H9 (cell line): ENCODE measurements at regions not wholly inside any gene's neighbourhood (a gene's known extent, or its start where the extent isn't known, plus 50 kb on each side); places are given as distances from the start of the nearest gene placed in this dataset.

ENCODE experiments used
- DNase-seq: peaks from one replicate; pipeline ENCODE4 v3.0.0-alpha.2; 2017
- H2AFZ ChIP-seq: one replicate; pipeline ENCODE4 v1.6.1; 2013; ENCODE audit warnings: mild to moderate bottlenecking, low read length, control low read depth, moderate library complexity
- H2AK5ac ChIP-seq: 2 replicates; pipeline ENCODE4 v1.6.1; 2013; ENCODE audit warnings: low read length, control low read depth, mixed read lengths; ENCODE audit not compliant: insufficient read length
- H2BK120ac ChIP-seq: one replicate; pipeline ENCODE4 v1.6.1; 2013; ENCODE audit warnings: low read depth, mild to moderate bottlenecking, low read length, control low read depth, inconsistent platforms; ENCODE audit not compliant: poor library complexity, severe bottlenecking
- H2BK12ac ChIP-seq: 2 replicates; pipeline ENCODE4 v1.6.1; 2013; ENCODE audit warnings: low read length, control low read depth, mixed read lengths, low read depth; ENCODE audit not compliant: insufficient read length
- H2BK15ac ChIP-seq: 2 replicates; pipeline ENCODE4 v1.6.1; 2013; ENCODE audit warnings: low read depth, low read length, control low read depth
- H2BK20ac ChIP-seq: one replicate; pipeline ENCODE4 v1.6.1; 2013; ENCODE audit warnings: low read depth, mild to moderate bottlenecking, low read length, control low read depth, inconsistent platforms; ENCODE audit not compliant: poor library complexity, severe bottlenecking
- H2BK5ac ChIP-seq: 2 replicates; pipeline ENCODE4 v1.6.1; 2013; ENCODE audit warnings: low read length, control low read depth, mixed read lengths; ENCODE audit not compliant: insufficient read length
- H3K14ac ChIP-seq: 2 replicates; pipeline ENCODE4 v1.6.1; 2013; ENCODE audit warnings: low read length, control low read depth; ENCODE audit not compliant: insufficient read depth
- H3K18ac ChIP-seq: 2 replicates; pipeline ENCODE4 v1.6.1; 2013; ENCODE audit warnings: low read depth, mild to moderate bottlenecking, mixed read lengths, low read length, control low read depth; ENCODE audit not compliant: insufficient read length
- H3K23ac ChIP-seq: 2 replicates; pipeline ENCODE4 v1.6.1; 2013; ENCODE audit warnings: low read length, control low read depth, mixed read lengths, low read depth; ENCODE audit not compliant: insufficient read length
- H3K23me2 ChIP-seq: 2 replicates; pipeline ENCODE4 v1.6.1; 2013; ENCODE audit warnings: low read depth, mild to moderate bottlenecking, mixed read lengths, low read length, control low read depth; ENCODE audit not compliant: insufficient read length, poor library complexity, severe bottlenecking
- H3K27ac ChIP-seq: 2 replicates; pipeline ENCODE4 v1.5.1; 2013; ENCODE audit warnings: low read length, control low read depth, mixed read lengths, low read depth; ENCODE audit not compliant: insufficient read length
- H3K27me3 ChIP-seq: 2 replicates; pipeline ENCODE4 v1.6.1; 2013; ENCODE audit warnings: low read length, control low read depth, inconsistent platforms; ENCODE audit not compliant: insufficient read depth
- H3K4ac ChIP-seq: 2 replicates; pipeline ENCODE4 v1.6.1; 2013; ENCODE audit warnings: low read depth, mild to moderate bottlenecking, control low read depth, inconsistent platforms, low read length, moderate library complexity
- H3K4me1 ChIP-seq: 2 replicates; pipeline ENCODE4 v1.6.1; 2013; ENCODE audit warnings: low read length, control low read depth, inconsistent platforms; ENCODE audit not compliant: insufficient read depth
- H3K4me2 ChIP-seq: 2 replicates; pipeline ENCODE4 v1.6.1; 2013; ENCODE audit warnings: low read length, control low read depth, mixed read lengths; ENCODE audit not compliant: insufficient read length, insufficient read depth
- H3K56ac ChIP-seq: 2 replicates; pipeline ENCODE4 v1.6.1; 2013; ENCODE audit warnings: low read depth, mild to moderate bottlenecking, mixed read lengths, low read length, control low read depth; ENCODE audit not compliant: insufficient read length
- H3K79me1 ChIP-seq: 2 replicates; pipeline ENCODE4 v1.6.1; 2013; ENCODE audit warnings: low read depth, mild to moderate bottlenecking, moderate library complexity, low read length, control low read depth, inconsistent platforms; ENCODE audit not compliant: insufficient read depth, poor library complexity, severe bottlenecking
- H3K79me2 ChIP-seq: 2 replicates; pipeline ENCODE4 v1.6.1; 2013; ENCODE audit warnings: low read length, control low read depth, inconsistent platforms; ENCODE audit not compliant: insufficient read depth
- H3K9ac ChIP-seq: 2 replicates; pipeline ENCODE4 v1.6.1; 2013; ENCODE audit warnings: low read length, control low read depth, mixed read lengths; ENCODE audit not compliant: insufficient read length; ENCODE audit errors: extremely low read depth
- H3K9me3 ChIP-seq: one replicate; pipeline ENCODE4 v1.6.1; 2013; ENCODE audit warnings: low read depth, low read length, inconsistent platforms; ENCODE audit not compliant: control insufficient read depth
- H3T11ph ChIP-seq: one replicate; pipeline ENCODE4 v1.6.1; 2013; ENCODE audit warnings: mild to moderate bottlenecking, low read length, control low read depth, inconsistent platforms
- H4K20me1 ChIP-seq: one replicate; pipeline ENCODE4 v1.6.1; 2013; ENCODE audit not compliant: control insufficient read depth, insufficient read length, insufficient read depth
- H4K5ac ChIP-seq: 2 replicates; pipeline ENCODE4 v1.6.1; 2013; ENCODE audit warnings: low read depth, mild to moderate bottlenecking, mixed read lengths, low read length, control low read depth; ENCODE audit not compliant: insufficient read length
- H4K8ac ChIP-seq: replicated peaks from 2 replicates; pipeline ENCODE4 v1.6.1; 2013; ENCODE audit warnings: low read length, control low read depth, mixed read lengths, low read depth; ENCODE audit not compliant: insufficient read length
- H4K91ac ChIP-seq: 2 replicates; pipeline ENCODE4 v1.6.1; 2013; ENCODE audit warnings: low read depth, mild to moderate bottlenecking, moderate library complexity, mixed read lengths, low read length, control low read depth; ENCODE audit not compliant: insufficient read length
- H3K27ac Mint-ChIP-seq, 3 experiments: 2 replicates in 2 of 3; 3 replicates in 1 of 3; pipeline ENCODE4 v1.8.0; 2020 to 2021; ENCODE audit warnings: mixed read lengths in 3 of 3, mild to moderate bottlenecking in 1 of 3, moderate library complexity in 1 of 3
- H3K27me3 Mint-ChIP-seq: 2 replicates; pipeline ENCODE4 v1.8.0; 2021; ENCODE audit warnings: low read depth, mild to moderate bottlenecking, moderate library complexity, mixed read lengths
- H3K36me3 Mint-ChIP-seq, 3 experiments: 2 replicates in 2 of 3; 3 replicates in 1 of 3; pipeline ENCODE4 v1.8.0; 2020 to 2021; ENCODE audit warnings: low read depth in 3 of 3, mixed read lengths in 3 of 3; ENCODE audit not compliant: insufficient read depth in 1 of 3
- H3K4me1 Mint-ChIP-seq, 2 experiments: 2 replicates each; pipeline ENCODE4 v1.8.0; 2020; ENCODE audit warnings: mixed read lengths in 2 of 2
- H3K4me3 Mint-ChIP-seq, 2 experiments: 2 replicates in 1 of 2; 3 replicates in 1 of 2; pipeline ENCODE4 v1.8.0; 2020 to 2021; ENCODE audit warnings: mild to moderate bottlenecking in 2 of 2, mixed read lengths in 2 of 2, moderate library complexity in 1 of 2
- H3K9me3 Mint-ChIP-seq, 2 experiments: 2 replicates in 1 of 2; 3 replicates in 1 of 2; pipeline ENCODE4 v1.8.0; 2020; ENCODE audit warnings: mild to moderate bottlenecking in 2 of 2, mixed read lengths in 2 of 2, moderate library complexity in 1 of 2
- WGBS: extraction: QIAGEN DNeasy Blood & Tissue Kit; methylation state at CpG from one replicate; pipeline ENCODE4 v1.1.7; 2013; ENCODE audit warnings: missing lambda C conversion rate, low lambda C conversion rate, mixed read lengths; ENCODE audit not compliant: insufficient read length; ENCODE audit errors: extremely low coverage; 5-methylcytosine and 5-hydroxymethylcytosine counted together
- TF ChIP-seq, protein P1 (sequence below): fragments of 200-600 bp; sonication (generic); conservative IDR thresholded peaks from 3 replicates; pipeline ENCODE4 v1.8.0; 2021; ENCODE audit warnings: antibody characterized with exemption, mild to moderate bottlenecking

DNA sequence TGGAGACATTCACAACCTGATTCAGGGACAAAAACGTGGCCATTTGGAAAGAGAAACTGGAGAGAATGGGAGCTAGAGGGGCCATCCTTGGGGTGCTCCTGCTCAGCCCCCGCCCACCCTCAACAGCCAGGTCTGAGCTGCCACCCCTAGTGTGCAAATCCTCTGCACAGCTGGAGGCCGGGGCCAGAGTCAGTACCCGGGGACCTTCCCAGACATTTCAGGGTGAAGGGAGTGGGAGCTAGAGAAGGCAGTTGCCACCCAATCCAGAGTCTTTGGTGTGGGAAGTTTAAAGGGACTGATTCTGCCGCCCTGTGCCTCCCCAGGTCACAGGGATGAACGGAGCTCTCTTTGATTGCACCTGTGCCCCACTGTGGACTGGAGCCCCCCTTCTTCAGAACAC, 397.4 kb downstream of the MATN1 start:
- H3K4me2 ChIP-seq: no peak overlapping the region
- no peak overlapping the region for H2BK15ac ChIP-seq
- WGBS: no CpG with 5 or more reads among the region's 6 CpGs
- no peak overlapping the region for H3K9ac ChIP-seq
- no peak overlapping the region for H3K4ac ChIP-seq
- no peaks in the 10 kb centered on the region for H4K20me1 ChIP-seq
- no peak overlapping the region for H2BK5ac ChIP-seq
- H3K9me3 ChIP-seq: no peaks in the 10 kb centered on the region
- H2BK20ac ChIP-seq: no peak overlapping the region
- H3K23me2 ChIP-seq: no peaks in the 10 kb centered on the region
- no peak overlapping the region for H3K14ac ChIP-seq
- no peak overlapping the region for H3K4me3 Mint-ChIP-seq
- H3K79me2 ChIP-seq: no peaks in the 10 kb centered on the region
- no peak overlapping the region for H4K91ac ChIP-seq
- H2BK120ac ChIP-seq: no peak overlapping the region
- no peaks in the 10 kb centered on the region for H3K4me1 ChIP-seq
- no peaks in the 10 kb centered on the region for H3K9me3 Mint-ChIP-seq
- H3K36me3 Mint-ChIP-seq: no peaks in the 10 kb centered on the region
- H2AK5ac ChIP-seq: no peak overlapping the region
- H3T11ph ChIP-seq: no peak overlapping the region
- no peak overlapping the region for H3K56ac ChIP-seq
- no peak overlapping the region for H3K27ac Mint-ChIP-seq
- no peaks in the 10 kb centered on the region for H3K27me3 ChIP-seq
- TF ChIP-seq, protein P1, sequence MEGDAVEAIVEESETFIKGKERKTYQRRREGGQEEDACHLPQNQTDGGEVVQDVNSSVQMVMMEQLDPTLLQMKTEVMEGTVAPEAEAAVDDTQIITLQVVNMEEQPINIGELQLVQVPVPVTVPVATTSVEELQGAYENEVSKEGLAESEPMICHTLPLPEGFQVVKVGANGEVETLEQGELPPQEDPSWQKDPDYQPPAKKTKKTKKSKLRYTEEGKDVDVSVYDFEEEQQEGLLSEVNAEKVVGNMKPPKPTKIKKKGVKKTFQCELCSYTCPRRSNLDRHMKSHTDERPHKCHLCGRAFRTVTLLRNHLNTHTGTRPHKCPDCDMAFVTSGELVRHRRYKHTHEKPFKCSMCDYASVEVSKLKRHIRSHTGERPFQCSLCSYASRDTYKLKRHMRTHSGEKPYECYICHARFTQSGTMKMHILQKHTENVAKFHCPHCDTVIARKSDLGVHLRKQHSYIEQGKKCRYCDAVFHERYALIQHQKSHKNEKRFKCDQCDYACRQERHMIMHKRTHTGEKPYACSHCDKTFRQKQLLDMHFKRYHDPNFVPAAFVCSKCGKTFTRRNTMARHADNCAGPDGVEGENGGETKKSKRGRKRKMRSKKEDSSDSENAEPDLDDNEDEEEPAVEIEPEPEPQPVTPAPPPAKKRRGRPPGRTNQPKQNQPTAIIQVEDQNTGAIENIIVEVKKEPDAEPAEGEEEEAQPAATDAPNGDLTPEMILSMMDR: no peak
- no peak overlapping the region for H3K23ac ChIP-seq
- H3K18ac ChIP-seq: no peak overlapping the region
- H3K27ac ChIP-seq: no peak overlapping the region
- H3K27me3 Mint-ChIP-seq: no peaks in the 10 kb centered on the region; the same call in 1 of the 2 replicates
- peaks cover 0 to 12% of the 10 kb centered on the region in 2 experiments; a peak in 2 of 4 replicates for H3K4me1 Mint-ChIP-seq
- no peak overlapping the region for H2BK12ac ChIP-seq
- no peaks in the 10 kb centered on the region for H3K79me1 ChIP-seq
- H4K5ac ChIP-seq: no peak overlapping the region
- no peak overlapping the region for H4K8ac ChIP-seq
- no peak overlapping the region for H2AFZ ChIP-seq
- no peak for DNase-seq
